Effector CD4-positive, alpha-beta T cell (primary cell): ENCODE measurements at regions not wholly inside any gene's neighbourhood (a gene's known extent, or its start where the extent isn't known, plus 50 kb on each side); places are given as distances from the start of the nearest gene placed in this dataset.

Experiments used
- DNase-seq: peaks from one replicate; pipeline ENCODE4 v3.0.0-alpha.2; 2020

DNA sequence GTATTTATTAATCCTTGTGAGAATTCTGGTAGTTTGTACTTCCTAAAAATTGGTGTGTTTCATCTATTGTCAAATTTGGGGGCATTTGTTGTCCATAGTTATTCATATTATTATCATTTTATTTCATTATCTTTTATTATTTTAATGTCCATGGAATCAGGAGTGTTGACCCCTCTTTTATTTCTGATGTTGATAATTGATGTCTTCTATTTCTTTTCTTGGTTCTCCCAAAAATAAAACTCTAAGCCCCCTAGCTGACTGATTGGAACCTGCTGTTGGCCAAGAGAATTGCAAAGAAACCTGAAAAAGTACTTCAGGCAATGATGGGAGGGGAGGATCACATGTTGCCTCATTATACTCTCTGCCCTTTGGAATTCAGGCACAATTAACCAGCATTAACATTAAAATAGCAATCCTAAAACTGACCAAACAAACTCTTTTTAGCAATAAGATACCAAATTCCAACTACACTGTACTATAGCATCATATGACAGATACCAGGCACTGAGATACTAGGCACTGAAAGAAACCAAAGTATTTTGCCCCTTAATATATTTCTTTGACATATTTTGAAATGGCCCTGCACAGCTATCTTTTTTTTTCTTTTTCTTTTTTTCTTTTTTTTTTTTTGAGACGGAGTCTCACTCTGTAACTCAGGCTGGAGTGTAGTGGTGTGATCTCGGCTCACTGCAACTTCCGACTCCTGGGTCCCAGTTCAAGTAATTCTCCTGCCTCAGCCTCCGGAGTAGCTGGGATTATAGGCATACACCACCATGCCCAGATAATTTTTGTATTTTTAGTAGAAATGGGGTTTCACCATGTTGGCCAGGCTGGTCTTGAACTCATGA, 1097.2 kb upstream of the CNTNAP5 start:
- DNase-seq, result no peak

DNA sequence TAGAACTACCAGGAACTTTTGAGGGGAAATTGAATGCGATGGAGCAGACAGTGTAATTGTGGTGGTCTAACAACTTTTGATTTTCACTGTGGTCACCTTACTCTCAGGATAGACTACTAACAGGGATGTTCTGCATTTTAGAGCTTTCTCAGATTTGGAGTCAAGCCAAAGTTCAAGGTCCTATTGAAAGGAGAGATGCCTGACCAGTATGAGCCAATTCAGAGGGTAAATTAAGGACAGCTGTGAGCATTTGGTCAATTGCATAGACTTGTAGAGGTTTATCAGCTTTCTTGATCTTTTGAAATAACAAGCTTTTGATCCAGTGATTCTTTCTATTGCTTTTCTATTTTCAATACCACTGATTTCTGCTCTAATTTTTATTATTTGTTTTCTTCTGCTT, 1095.7 kb upstream of the CNTNAP5 start:
- no peak for DNase-seq

DNA sequence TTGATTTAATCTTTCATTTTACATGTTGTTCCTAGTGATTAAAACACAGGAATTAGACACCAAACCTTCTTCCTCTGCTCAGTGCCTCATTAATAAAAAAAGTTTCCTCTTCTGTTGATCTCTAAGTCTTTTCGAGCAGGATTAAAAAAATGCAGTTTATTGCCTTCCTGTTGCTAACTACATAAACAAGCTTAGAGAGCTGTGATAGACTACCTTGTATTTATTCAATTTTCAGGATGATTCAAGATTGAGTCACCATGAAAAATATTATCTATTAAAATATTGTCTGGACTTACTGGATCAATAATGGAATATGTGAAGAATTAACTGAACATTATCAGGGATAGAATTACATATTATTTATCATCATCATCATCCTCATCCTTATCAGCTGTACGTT, 1089.6 kb upstream of the CNTNAP5 start:
- DNase-seq, result no peak

DNA sequence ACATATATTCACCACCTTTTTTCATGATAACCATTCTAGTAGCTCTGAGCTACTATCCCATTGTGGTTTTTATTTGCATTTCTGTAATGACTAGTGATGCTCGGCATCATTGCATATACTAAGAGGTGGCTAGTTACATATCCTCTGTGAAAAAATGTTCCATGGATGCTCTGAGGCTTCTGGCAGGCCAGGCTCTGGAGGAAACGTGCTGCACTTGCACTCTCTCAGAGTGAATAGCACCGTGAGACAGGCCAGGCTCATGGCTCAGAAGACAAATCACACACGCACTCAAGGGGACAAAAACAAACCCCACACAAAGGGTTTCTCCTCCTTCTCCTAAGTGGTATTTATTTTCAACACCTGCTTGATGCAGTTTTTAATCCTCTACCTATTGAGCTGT, 1085.3 kb upstream of the CNTNAP5 start:
- no peak for DNase-seq

DNA sequence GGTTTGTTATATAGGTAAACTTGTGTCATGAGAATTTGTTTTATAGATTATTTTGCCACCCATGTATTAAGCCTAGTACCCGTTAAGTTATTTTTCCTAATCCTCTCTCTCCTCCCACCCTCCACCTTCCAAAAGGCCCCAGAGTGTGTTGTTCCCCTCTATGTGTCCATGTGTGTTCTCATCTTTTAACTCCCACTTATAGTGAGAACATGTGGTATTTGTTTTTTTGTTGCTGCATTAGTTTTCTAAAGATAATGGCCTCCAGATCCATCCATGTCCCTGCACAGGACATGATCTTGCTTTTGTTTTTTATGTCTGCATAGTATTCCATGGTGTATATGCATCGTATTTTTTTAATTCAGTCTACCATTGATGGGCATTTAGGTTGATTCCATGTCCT, 1075.6 kb upstream of the CNTNAP5 start:
- no peak for DNase-seq

DNA sequence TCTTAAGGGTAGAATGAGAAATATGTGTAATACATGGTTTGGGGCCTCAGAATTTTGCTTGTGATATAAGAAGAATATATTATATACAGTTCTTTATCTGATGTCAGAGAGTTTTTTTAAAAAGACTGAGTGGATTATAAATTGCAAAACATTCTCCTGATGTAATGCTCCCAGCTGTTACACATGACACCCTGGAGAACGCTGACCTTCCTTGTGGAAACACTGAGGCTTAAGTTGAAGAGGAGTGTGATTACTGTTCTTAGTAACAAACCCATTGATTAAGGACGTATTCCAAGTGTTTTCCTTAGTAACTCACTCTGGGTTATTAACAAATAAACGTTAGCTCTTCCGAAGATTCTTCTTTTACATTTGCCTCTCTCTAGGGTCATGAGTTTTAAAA, 1069.3 kb upstream of the CNTNAP5 start:
- DNase-seq, result no peak

DNA sequence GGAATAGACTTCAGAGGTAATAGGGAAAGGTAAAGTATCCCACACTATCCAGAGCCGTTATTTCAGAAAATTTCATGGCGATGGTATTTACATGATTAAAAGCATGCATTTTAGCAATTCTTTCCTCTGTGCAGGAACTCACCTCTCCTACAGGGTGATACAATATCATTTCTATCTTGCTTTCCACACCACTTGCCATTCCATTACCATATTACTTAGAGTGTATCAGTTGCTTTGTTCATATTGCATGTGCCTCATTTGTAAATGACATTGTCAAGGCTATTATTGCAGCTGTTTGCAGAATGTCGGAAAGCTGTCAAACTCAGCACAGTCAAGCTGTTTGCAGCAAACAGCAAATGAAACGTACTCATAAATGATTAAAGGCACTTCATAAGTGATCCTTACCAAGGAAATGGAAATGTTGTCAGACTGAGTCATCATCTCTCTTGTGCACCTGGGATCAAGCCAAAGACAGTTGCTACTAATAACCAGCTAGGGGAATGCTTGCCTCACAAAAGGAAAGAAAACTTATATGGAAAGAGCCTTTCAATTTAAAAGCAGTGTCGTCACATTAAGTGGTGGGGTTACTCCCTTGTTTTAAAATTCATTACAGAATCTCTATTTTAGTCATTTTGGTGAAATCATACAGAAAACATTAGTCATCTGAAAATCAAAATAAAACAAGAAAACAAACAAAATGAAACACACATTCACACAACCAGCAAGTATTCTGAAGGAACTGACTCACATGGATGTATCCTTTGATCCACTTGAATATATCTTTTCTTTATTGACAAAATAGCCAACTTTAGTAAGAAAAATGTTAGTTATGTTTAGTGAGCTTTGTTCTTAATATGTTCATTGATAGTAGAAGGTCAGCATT, 1064.1 kb upstream of the CNTNAP5 start:
- no peak for DNase-seq

DNA sequence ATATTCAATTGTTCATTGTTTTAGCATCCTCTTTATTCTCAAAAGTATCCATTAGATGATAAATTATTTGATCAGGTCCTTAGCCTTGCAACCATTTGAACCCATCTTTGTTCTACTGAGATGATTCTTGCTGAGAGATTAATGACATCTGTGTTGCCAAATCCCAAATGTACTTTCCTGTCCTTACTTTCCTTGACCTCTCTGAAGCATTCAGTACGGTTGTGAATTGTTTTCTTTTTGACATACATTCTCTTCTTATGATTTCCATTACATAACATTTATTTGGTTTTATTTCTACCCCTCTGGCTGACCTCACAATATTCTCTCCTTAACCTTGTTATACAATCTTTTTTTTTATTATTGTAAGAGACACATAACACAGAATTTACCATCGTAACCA, 1058.6 kb upstream of the CNTNAP5 start:
- no peak for DNase-seq

DNA sequence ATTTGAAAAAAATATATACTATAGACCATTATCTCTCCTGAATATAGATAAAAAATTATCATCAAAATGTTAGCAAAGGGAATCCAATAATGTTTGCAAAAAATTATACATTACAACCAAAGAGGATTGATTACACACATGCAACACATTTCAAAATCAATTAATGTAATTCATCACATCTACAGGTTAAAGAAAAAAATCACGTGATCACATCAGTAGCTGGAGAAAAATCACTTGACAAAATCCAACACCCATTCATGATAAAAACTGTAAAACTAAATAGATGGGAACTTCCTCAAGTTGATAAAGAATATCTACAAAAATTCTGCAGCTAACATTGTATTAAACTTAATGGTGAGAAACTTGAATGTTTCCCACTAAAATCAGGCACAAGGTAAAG, 1047.5 kb upstream of the CNTNAP5 start:
- no peak for DNase-seq

DNA sequence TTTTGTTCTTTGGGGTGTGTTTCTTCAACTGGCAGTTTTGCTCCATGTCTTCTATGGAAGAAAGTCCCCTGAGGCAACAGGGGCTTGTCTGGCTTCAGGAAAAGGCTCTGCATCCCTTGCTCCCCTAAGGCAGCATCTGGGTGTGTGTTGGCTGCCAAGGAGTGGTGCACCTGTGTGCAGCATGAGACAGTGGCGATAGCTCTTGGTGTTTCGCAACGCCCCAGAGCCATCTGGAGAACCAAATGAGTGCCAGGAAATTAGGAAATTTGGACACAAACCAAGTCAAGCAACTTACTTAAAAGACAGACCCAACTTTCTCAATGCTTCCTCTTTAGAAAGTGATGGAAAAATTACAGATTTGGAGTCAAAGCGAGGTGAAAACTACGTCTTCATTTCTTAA, 1044.4 kb upstream of the CNTNAP5 start:
- no peak for DNase-seq

DNA sequence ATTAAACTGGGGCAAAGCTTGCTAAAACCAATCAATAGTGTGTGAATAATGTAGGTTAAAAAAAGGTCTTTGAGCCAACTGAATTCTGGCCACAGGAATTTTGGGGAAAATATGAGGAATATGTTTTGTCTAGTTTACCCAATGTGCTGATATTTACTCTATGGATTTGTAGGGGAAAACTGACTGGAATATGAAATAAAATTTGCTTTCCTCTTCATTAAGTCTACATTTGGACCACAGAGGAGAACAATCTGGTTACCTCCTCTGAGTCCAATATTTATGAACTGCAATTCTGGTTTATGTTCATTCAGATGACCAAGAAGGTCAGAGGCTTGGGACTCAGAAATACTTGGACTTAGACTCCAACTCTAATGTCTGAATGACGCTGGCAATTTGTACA, 1042.2 kb upstream of the CNTNAP5 start:
- DNase-seq, result no peak

DNA sequence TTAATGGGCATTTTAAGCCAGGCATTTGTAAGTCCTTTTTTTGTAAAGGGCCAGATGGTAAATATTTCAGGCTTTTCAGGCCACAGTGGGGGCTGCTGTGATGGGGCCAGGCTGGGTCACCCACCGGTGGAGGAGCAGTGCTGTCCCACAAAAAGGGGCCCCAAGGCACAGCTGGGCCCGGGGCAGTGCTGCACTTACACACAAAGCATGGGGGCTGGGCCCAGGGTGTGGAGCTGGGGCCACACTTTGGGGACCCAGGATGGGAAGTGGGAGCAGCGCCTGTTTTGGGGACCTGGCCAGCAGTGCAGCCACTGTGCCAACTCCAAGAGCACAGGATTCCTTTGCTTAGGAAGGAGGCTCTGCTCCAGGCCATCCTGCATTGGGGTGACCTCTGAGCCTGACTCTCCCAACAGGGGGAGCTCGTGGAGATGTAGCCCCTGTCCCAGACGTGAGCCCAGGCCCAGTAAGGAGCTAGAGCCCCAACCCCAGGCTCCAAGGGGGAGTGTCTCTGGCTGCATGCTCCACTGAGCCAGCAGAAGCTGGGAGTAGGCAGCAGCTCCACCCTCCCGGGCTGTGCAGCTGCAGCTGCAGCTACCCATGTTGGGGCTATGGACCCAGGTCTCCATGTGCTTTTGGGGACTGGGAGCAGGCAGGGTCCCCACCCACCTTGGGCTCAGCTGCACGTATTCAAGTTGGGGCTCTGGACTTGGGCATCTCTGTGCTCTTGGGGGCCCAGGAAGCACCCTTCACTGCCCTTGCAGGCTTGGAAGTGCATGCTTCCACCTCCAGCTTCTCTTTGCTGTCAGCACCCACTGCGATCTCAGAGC, 1036.5 kb upstream of the CNTNAP5 start:
- DNase-seq, result no peak

DNA sequence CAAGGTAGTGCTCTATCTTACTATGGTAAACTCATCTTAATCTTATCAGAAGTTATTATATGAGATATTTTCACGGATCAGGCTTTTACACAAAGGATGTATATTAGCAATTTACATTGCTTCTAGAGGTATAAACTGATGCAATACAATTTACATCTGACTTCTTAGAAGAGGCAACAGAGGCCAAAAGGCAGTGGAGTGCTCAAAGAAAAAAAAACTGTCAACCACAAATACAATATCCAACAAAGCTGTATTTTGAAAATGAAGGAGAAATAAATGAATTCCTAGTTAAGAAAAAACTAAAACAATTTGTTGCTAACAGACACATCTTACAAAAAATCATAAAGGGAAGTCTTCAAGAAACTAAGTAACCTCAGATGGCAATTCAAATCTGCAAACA, 1031.5 kb upstream of the CNTNAP5 start:
- no peak for DNase-seq

DNA sequence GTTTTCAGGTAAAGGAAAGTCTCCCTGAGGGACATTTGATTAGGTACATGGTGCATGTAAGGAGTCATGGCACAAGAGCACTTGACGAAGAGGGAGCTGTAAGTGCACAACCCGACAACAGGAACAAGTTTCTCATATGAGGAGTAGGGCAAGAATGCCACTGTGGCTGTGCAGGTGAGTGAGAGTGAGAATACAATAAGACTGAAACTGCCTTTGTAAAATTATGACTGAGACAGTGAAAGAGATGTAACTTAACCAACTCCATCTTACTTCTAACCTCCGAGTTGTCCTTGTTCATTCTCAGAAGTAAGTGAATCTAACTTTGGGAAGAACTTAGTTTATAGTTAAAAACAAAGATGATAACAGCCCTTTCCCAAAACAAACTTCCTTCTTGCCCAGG, 1025.8 kb upstream of the CNTNAP5 start:
- no peak for DNase-seq

DNA sequence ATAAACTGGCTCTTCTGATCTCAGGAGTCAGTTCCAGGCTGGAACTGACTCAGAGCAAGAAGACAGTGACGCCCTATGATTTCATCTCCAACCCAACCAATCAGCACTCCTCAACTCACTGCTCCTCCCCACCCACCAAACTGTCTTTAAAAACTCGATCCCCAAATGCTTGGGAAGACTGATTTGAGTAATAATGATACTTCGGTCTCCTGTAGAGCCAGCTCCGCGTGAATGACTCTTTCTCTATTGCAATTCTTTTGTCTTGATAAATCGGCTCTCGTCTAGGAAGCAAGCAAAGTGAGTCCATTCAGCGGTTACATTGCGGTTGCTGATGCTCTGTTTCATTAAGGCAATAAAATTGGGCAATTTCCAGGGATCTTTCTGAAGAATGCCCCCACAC, 1025.3 kb upstream of the CNTNAP5 start:
- no peak for DNase-seq

DNA sequence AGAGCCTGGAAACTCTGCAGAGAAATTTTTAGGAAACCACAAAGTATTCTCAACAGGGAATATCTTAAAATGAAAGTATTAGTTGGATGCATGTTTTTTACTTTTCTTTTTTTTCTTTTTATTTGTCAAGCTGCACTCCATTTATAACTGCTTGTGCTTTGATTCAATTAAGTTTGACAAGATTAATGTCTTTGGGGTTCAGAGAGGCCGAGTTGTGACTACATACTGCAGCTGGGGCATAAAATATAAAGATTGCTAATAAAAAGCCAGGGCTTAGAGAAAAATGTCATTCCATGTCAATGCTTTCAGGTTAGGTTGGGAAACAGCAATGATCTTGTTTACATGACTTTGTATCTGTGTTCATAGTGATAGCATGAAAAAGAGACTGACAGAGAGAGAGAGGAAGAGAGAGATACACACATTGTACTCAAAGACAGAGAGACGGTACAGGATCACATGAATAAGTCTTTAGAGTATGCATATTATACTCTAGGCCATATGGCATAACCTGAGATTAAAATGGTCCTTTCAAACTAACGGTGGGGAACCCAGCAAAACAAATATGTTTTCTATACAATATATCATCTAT, 1022.3 kb upstream of the CNTNAP5 start:
- no peak for DNase-seq

DNA sequence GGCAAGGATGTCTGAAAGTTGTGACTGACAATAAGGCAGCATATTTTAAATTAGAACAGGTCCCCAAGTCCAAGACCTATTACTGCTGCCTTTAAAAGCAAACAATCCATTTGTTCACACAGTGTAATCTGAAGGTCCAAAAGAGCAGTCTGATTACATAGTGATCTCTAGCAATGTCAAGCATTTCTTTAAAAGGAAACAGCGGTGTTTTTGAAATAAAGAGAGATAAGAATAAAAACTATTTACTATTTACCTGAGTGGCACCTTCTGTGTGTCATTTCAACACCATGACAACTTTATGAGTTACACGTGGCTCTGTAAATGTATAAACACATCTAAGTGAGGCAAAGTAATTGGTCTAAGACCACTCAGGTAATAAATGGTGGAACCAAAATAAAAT, 1009.9 kb upstream of the CNTNAP5 start:
- DNase-seq, result no peak

DNA sequence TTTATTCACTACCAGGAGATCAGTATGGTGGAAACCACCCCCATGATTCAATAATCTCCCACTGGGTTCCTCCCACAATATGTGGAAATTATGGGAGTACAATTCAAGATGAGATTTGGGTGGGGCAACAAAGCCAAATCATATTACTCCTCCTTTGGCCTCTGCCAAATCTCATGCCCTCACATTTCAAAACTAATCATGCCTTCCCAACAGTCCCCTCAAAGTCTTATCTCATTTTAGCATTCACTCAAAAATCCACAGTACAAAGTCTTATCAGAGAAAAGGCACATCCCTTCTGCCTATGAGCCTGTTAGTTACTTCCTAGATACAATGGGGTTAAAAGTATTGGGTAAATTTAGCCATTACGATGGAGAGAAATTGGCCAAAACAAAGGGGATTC, 989.5 kb upstream of the CNTNAP5 start:
- DNase-seq, result no peak

DNA sequence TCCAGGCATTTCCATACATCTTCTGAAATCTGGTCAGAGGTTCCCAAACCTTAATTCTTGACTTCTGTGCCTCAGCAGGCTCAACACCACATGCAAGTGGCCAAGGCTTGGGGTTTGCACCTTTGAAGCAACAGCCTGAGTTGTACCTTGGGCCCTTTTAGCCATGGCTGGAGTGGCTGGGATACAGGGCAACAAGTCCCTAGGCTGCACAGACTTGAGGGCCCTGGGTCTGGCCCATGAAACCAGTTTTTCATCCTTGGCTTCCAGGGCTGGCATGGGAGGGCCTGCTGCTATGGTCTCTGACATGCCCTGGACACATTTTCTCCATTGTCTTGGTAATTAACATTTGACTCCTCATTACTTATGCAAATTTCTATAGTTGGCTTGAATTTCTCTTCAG, 988.8 kb upstream of the CNTNAP5 start:
- no peak for DNase-seq

DNA sequence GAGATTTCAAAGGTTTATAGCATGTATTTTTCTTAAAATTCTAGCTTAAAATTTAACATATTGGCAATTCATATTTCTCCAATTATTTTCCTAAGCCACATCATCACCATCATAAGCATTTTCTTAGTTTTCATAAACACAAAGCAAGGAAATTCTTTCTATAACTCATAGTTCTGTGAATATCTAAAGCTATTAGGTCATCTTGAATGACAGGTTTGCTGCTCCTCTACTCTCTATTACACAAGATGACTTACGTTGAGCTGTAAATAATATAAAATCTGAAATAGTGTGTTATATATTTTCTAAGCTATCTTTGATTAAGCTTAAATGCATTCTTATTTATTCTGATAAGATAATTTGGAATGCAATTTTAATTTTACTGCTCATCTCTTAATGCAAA, 984.6 kb upstream of the CNTNAP5 start:
- no peak for DNase-seq

DNA sequence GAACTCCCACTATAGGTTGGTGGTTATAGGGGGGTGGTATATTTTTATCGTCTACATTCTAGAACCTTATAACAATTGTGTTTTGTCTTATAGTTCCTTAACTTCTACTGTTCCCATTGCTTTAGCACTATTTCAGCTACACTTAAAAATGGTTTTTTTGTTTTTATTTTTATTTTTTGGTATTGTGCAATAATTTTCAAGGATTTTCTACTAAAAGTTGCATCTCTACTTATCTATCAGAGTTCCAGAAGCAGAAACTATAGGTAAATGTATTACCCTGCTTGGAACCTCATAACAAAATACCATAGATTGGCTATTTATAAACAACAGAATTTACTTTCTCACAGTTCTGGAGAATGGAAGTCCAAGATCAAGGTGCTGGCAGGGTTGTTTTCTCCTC, 981.6 kb upstream of the CNTNAP5 start:
- DNase-seq, result no peak

DNA sequence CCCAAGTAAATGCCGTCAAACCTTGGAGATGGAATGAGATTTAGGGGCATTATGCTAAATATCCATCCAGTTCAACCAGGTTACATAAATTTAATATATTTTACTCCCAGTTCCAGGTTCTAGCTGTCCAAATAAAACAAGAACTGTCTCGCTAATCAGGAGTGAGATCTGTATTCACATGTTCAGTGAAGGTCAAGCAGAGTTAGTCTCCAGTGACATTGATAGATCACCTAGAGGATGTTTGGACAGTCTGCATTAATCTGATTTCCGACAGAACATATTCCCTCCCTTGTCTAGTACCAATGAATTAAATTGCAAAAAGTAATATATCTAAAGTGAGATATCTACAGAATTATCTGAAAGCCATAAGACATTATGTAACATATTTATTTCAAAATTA, 979.4 kb upstream of the CNTNAP5 start:
- no peak for DNase-seq

DNA sequence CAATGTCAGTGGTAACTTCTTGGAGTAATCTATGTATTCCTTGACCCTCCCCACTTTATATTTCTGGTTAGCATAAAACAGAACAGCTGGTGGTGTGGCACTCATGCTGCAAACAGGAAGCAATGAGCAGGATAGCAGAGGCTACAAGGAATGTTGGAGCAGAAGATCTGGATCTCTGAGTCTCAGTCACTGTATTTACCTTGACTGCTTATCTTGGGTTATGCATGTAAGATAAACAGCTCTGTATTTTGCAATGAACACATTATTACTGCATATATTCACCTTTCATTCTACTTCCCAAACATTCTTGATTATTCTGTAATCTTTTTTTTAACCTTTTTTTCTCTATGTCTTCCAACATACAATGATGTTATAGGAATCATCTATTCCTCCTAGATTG, 977.9 kb upstream of the CNTNAP5 start:
- DNase-seq, result no peak
